ENCODE measurements at regions not wholly inside any gene's neighbourhood (a gene's known extent, or its start where the extent isn't known, plus 50 kb on each side); places are given as distances from the start of the nearest gene placed in this dataset.

DNA sequence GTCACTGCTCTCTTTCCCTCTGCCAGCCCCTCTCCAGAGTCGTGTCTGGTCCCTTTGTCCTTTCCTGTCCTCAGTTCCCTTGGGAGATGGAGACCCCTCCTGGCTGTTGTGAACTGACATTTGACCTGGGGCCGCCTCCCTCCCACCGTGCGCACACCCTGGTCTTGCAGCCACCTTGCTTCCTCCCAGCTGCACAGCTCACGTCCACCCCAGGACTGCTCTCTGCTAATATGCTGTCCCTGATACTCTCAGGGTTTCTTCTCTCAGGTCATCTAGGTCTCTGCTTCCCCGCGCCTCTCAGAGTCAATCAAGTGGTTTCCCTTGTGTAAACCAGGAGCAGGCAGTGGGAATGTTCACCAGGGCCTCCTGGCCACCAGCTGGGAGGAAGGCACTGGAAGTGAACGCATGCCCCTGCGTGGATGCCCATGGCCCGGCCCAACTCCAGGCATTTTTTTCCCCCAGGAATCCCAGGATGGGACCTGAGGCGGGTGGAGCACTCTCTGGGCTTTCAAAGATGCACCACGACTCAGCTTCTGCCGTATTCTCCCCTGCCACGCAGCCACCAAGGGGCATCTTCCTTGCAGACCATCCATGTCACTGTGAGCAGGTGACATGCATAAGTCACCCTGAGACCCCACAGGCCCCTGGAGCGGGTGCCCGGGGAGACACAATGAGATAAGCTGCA lies 142.4 kb downstream of the OLFM1 start:
- TF ChIP-seq GATA3 (IDR thresholded peaks at IDR 0.05; ENCODE audit: low read depth, low read length): no peak
- TF ChIP-seq GATA2 (IDR thresholded peaks at IDR 0.05; ENCODE audit: low read depth, low read length): no peak

DNA sequence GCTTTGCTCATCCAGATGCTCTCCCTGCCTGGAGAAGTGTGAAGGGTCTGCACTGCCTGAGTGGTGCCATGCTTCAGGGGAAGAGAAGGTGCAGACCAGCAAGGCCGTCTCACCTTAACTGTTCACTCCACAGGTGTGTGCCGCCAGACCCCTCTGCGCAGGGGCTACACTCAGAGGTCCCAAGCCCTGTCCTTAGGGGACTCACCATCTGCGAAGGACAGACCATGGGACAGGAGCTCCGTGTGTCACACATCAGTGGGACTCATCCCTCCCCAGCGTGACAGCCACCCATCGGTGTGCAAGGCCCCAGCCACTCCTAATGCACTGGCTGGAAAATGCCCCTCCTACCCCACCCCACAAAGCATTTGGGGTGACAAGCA lies 142.9 kb downstream of the OLFM1 start:
- TF ChIP-seq GATA2 (IDR thresholded peaks at IDR 0.05; ENCODE audit: low read depth, low read length) (no peak), GATA3 (IDR thresholded peaks at IDR 0.05; ENCODE audit: low read depth, low read length) (no peak)

DNA sequence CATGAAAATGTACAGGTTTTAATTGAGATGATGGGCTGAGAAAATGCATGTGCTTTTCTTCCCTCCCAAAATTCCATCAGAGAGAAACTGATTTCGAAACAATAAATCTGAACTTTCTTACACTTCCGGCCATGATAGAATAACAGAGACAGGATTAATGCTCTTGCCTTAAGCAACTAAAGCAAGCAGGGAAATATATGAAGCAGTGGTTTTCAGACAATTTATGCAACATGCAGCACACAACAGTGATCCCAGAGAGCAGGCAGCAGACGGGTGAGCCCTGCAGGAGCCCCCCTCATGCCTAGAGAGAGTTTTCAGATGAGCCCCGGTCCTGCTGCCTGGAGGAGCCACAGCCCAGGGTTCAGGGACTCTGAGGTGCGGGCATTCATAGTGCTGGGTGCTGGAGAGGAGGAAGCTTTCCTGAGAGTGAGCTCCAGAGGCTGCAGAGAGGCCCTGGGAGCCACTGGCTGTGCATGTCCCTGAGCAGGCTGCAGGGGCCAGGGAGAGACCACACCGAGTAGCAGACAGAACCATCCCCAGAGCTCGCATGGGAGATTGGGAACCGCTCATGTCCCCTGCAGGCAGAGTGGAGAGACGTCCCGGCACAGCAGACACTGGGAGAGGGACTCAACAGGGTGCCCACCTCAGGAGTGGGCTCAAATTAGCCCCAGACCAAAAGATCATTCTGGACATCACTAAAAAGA lies 143.5 kb downstream of the OLFM1 start:
- TF ChIP-seq GATA3 (IDR thresholded peaks at IDR 0.05; ENCODE audit: low read depth, low read length) (no peak), GATA2 (IDR thresholded peaks at IDR 0.05; ENCODE audit: low read depth, low read length) (no peak)

DNA sequence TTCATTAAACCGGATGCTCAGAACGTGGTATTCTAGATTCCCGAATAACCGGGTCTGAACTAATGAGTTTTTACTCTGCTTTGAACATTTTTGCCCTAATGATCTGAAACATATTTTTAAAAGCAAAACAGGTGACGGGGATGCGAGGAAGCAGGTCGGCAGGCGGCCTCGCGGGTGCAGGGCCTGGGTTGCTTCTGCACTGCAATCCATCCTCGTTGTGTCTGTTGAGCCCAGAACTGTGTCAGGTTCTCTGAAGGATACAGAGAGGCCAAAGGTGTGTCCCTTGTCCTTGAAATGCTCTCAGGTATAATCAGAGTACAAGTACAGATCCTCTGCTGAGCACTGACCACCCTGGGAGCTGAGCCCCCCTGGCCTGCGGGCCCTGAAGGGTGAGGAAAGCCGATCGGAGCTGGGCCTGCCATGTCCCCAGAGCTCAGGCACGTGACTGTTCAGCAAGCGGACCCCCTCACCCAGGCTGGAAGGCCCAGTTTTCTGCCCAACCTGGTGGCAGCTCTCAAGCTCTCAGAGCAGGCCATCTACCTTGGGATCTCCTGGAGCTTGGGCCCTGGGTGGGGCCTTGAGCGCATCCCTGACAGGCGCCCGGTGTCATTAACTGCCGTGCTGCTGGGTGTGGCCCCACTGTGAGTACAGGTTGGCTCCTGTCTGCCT lies 151.8 kb downstream of the OLFM1 start:
- no peak for TF ChIP-seq GATA2 (IDR thresholded peaks at IDR 0.05; ENCODE audit: low read depth, low read length)

DNA sequence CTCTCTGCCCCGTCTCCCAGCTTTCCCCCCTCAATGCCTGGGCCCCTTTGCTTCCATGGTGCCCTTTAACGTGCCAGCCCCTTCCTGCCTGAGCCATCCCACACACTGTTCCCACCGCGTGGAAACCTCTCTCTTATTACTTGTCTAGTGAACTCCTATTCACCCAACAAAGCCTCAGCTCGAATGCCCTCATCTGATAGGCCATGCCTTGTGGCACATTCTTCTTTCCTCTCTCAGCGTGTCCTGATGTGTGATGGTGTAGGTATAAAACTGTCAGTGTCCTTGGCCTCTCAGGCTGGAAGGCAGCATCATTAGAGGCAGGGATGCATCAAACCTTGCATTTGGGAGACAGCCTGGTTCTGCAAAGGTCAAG lies 152.3 kb downstream of the OLFM1 start:
- TF ChIP-seq GATA3 (IDR thresholded peaks at IDR 0.05; ENCODE audit: low read depth, low read length) (no peak), GATA2 (IDR thresholded peaks at IDR 0.05; ENCODE audit: low read depth, low read length) (no peak)

DNA sequence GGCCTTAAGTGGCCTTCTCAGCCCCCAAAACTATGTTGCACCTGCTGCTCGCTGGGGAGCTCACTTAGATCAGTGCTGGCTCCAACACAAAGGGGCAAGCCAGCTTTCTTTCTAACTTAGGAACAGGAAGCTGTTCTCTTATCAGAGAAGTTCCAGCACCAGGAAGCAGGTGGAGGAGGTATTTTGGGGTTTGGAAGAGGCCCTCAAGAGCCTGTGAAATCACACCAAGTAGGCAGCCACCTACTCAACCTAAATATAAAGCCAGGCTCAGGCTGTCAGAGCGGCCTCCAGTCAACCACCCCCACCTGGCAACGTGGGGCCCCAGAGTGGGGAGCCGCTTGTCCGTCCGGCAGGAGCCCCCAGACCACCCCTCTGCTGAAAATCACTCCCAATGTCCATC lies 152.8 kb downstream of the OLFM1 start:
- TF ChIP-seq GATA3 (IDR thresholded peaks at IDR 0.05; ENCODE audit: low read depth, low read length): no peak
- TF ChIP-seq GATA2 (IDR thresholded peaks at IDR 0.05; ENCODE audit: low read depth, low read length): no peak

DNA sequence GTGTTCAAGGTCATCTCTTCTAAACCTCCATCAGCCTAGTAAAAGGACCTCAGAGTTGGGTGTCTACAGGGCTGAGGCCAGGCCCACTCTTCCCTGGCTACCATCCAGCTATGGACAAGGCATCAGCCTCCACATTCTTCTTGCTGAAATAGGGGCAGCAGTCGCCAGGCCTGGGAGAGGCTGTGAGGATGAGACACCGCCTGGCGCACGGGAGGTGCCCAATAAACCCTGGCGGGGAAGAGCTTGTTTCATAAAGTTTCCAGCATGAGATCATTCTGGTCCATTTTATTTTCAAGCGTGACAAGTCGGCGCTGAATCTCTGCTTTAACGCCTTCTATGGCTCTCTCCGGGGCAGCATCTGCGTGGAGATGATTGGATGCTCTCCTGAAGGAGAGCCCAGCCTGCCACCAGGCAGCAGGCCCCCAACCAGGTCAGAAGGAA lies 153.4 kb downstream of the OLFM1 start:
- TF ChIP-seq GATA3 (IDR thresholded peaks at IDR 0.05; ENCODE audit: low read depth, low read length): no peak
- no peak for TF ChIP-seq GATA2 (IDR thresholded peaks at IDR 0.05; ENCODE audit: low read depth, low read length)

DNA sequence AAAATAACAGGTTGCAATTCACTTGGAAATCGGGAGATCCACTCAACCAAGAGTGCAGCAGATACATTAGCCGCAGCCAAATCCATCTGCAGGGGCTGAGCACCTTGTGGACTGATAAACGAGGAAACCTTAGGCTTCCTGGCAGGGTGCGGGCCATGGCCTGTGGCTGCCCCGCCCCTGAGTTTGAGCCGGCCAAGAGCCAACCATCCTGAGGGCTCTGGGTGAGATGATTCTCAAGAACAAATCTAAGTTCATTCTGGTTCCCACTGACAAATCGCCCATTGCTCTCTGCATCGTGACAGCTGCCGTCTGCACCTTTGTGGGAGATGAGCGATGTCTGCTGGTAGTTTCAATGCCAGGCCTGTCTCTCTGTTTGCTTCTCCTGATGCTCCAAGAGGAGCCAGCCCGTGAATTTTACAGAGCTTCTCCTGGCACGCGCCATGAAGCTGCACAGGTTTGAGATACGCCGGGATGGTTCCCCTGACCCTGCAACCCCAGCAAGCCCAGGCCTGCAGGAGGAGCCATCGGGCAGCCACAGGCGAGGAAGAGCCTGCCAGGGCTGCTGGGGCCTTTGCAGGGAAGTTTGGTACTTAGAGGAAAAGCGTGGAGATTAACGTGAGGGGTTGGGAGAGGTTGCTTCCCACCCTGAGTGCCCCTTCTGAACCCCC lies 154.0 kb downstream of the OLFM1 start:
- TF ChIP-seq GATA3 (IDR thresholded peaks at IDR 0.05; ENCODE audit: low read depth, low read length) (no peak), GATA2 (IDR thresholded peaks at IDR 0.05; ENCODE audit: low read depth, low read length) (no peak)

DNA sequence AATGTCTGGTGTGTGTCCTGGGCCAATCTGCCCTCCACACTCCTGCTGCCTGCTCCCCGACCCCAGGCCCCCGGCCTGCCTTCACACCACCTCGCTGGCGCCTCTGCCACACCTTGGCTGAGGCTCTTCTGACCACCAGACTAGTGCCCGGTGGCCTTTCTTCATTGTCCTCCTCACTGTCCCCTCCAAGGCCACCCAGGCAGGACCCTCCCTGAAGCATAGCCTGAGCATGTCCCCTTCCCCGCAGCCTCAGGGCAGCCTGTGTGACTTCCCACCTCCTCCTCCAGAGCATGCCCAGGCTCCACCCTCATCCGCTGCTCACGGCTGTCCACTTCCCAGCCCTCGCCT lies 154.6 kb downstream of the OLFM1 start:
- TF ChIP-seq GATA2 (IDR thresholded peaks at IDR 0.05; ENCODE audit: low read depth, low read length) (no peak), GATA3 (IDR thresholded peaks at IDR 0.05; ENCODE audit: low read depth, low read length) (no peak)

DNA sequence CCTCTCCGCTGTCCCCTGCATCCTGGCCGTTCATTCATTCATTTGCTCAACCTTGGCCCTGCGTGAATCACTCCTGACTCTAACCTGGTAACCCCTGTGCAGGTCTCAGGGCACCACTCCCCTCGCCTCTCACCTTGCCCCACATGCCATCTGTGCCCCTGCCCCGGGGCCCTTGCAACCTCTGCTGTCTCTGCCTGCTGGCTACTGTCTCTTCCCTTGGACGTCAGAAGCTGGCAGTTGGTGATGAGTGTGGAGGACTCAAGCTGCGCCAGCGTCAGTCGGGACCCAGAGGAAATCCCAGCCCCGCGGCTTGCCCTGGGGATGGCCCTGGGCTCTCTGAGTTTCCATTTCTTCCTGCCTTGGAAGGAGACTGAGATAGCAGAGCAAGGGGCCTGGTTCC lies 154.9 kb downstream of the OLFM1 start:
- TF ChIP-seq GATA3 (IDR thresholded peaks at IDR 0.05; ENCODE audit: low read depth, low read length) (no peak), GATA2 (IDR thresholded peaks at IDR 0.05; ENCODE audit: low read depth, low read length) (no peak)

DNA sequence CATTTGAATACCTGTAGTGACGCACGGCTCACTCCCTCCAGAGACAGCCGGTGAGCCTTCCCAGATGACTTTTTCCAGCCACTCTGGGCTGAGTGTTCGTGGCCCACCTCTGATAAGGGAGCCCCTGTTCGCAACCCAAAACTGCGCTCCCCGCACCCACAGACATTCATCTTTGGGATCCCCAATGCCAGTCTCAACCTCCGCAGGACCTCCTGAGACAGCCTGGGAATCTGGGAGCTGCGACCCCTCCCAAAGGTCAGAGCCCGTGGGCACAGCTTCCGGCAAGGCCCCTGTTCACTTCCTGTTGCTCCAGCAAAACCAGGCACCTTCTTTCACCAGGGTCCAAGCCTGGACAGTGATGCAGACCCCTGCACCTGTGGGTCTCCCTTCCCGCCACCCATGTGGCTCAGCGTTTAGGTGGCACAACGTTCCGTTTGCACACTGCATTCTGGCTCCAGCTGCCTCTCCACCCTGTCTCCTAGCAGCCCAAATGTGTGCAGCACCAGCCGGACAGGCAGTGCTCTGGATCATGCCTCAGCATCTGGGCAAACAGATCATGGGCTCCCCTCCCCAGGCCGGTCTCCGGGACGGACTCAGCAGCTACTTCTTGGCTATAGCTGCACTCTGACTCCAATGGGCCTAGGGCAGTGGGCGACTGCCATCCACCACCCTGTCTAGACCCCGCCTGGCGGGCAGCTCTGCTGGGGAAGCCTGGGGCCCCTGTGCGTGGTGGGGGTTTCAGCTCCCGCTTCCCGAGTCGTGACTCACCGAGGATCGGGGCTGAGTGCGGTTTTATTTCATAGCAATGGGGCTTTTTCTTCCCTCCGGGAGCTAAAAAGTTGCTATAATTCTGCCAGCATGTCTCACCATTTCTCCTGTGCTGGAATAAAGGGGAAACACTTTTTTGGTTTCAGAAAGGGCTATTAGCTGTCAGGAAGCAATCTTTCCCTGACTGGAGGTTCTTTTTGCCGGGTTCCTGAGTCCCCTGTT lies 156.0 kb downstream of the OLFM1 start:
- TF ChIP-seq GATA3 (IDR thresholded peaks at IDR 0.05; ENCODE audit: low read depth, low read length) (no peak), GATA2 (IDR thresholded peaks at IDR 0.05; ENCODE audit: low read depth, low read length) (no peak)

DNA sequence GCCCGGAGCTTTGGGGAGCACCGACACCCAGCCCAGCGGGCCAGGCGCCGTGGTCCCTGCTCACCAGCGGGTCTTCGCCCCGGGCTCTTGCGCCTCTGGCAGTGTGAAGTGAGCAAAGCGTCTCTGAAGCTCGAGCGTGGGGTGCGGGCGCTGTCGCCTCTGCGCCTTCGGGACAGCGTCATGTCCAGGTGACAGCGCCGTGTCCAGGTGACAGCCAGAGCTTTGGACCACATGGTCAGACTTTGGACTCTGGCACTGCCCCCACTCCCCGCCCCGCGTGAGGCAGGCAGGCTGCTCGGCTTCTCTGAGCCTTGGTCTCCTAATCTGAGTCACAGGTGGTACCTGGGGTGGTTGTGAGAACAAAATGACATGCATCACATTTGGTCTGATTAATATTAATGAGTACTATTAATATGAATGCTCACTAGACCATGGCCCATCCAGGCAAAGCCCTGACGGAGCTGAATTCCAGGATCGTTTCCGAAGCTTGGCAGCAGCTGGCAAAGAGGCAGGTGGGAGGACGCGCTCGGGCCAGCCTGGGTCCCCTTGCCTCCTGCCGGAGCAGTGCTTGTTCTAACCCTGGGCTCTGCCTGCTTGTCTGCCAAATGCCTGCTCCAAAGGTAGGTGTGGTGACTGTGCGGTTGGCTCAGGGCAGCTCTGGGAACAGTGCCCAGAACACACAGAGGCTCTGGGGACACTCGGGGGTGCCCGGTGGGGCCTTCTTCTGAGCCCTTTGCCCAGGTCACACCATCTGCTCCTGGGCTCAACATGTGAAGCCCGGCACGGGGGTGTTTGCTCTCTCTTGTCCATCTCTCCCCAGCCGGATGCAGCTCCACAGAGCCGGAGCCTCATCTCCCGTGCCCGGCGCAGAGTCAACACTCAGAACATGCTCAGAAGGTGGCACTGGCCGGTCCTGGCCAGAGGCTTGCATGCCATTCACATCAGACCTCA lies 157.1 kb downstream of the OLFM1 start:
- TF ChIP-seq GATA2 (IDR thresholded peaks at IDR 0.05; ENCODE audit: low read depth, low read length): no peak
- TF ChIP-seq GATA3 (IDR thresholded peaks at IDR 0.05; ENCODE audit: low read depth, low read length): no peak
